Transverse colon (tissue), 4 donors: ENCODE measurements at regions not wholly inside any gene's neighbourhood (a gene's known extent, or its start where the extent isn't known, plus 50 kb on each side); places are given as distances from the start of the nearest gene placed in this dataset.

Experiments
- DNase-seq: peaks from one replicate; pipeline ENCODE4 v3.0.0-alpha.2; 2019
- H3K27ac ChIP-seq, 4 donors: fragments of 200-600 bp; sonication (generic); 2 replicates each; pipeline ENCODE4 v1.5.1; 2016 to 2018; ENCODE audit warnings: inconsistent platforms in 4 of 4
- H3K27me3 ChIP-seq: fragments of 200-600 bp; sonication (generic); 2 replicates; pipeline ENCODE4 v1.5.1; 2017; ENCODE audit warnings: inconsistent platforms
- H3K36me3 ChIP-seq, 4 donors: fragments of 200-600 bp; sonication (generic); 2 replicates each; pipeline ENCODE4 v1.5.1; 2017 to 2019; ENCODE audit warnings: inconsistent platforms in 4 of 4
- H3K4me1 ChIP-seq, 4 donors: fragments of 200-600 bp; sonication (generic); 2 replicates each; pipeline ENCODE4 v1.5.1; 2017 to 2020; ENCODE audit warnings: inconsistent platforms in 4 of 4
- H3K4me3 ChIP-seq, 4 donors: fragments of 200-600 bp; sonication (generic); 1 replicate in 1 of 4; 2 replicates in 3 of 4; pipeline versions ENCODE4 v1.5.1 to v1.6.1; 2017 to 2019; ENCODE audit warnings: inconsistent platforms in 4 of 4
- H3K9me3 ChIP-seq, 2 donors: fragments of 200-600 bp; sonication (generic); 2 replicates each; pipeline ENCODE4 v1.5.1; 2017 to 2019; ENCODE audit warnings: inconsistent platforms in 2 of 2
- CTCF ChIP-seq, 5 experiments: fragments of 200-600 bp in 3 of 5; fragments of 450-650 bp in 2 of 5; sonication (generic) in 3 of 5; IDR thresholded peaks; 1 replicate in 2 of 5; 2 replicates in 3 of 5; pipeline ENCODE4 v1.5.1; 2016 to 2017; ENCODE audit warnings: antibody characterized with exemption in 5 of 5, inconsistent platforms in 3 of 5, mild to moderate bottlenecking in 2 of 5, moderate library complexity in 1 of 5
- EP300 ChIP-seq: sonication (generic); formaldehyde crosslinking; IDR thresholded peaks from one replicate; pipeline ENCODE4 v1.6.1; 2017; ENCODE audit warnings: antibody characterized with exemption, low read depth
- POLR2A ChIP-seq: fragments of 450-650 bp; IDR thresholded peaks from one replicate; pipeline ENCODE4 v1.6.1; 2016; ENCODE audit warnings: antibody characterized with exemption, mild to moderate bottlenecking, moderate library complexity
- POLR2AphosphoS5 ChIP-seq, 3 donors: sonication (generic); formaldehyde crosslinking; IDR thresholded peaks; one replicate each; pipeline ENCODE4 v1.6.1; 2016; ENCODE audit warnings: antibody characterized with exemption in 3 of 3
- whole genome bisulfite sequencing, 2 donors: methylation state at CpG; one replicate each; pipeline ENCODE4 v1.1.5; 2018; ENCODE audit warnings: low coverage in 1 of 2; 5-methylcytosine and 5-hydroxymethylcytosine counted together
- in situ Hi-C, 4 donors: fragments of 200-750 bp; cut with MboI; loops; one replicate each; pipeline versions ENCODE4 v1.15.0 to v1.15.1; 2017; ENCODE audit warnings: low sequenced_read_pairs in 3 of 4, low pct_ligation_motif_present in 1 of 4, low pct_unique_long_range_greater_than_20kb in 1 of 4
- intact Hi-C: fragments of 100-400 bp; cut with DNase I; formaldehyde crosslinking; loops from one replicate; pipeline ENCODE4 v1.15.1; 2023; ENCODE audit warnings: low total_unique reads

- Histone ChIP-seq H3K4me1 (no peaks in the 10 kb centered on the region), H3K27me3 (no peaks in the 10 kb centered on the region), H3K36me3 (no peaks in the 10 kb centered on the region), H3K9me3 (no peaks in the 10 kb centered on the region), H3K27ac (no peak overlapping the region), H3K4me3 (no peak overlapping the region)
- in situ Hi-C loops: no loop called here
- TF ChIP-seq CTCF (IDR thresholded peaks at IDR 0.05) (no peak), EP300 (no peak), POLR2AphosphoS5 (IDR thresholded peaks at IDR 0.05) (no peak), POLR2A (no peak)
- intact Hi-C loops: no loop called here
- DNase-seq: no peak
Measured at GRCh38 chr6:71567562-71567961, 279.0 kb downstream of the OGFRL1 start.

GRCh38 chr6:71577766-71578165, 289.2 kb downstream of the OGFRL1 start:
- in situ Hi-C loops: no loop called here
- Histone ChIP-seq H3K9me3 (no peaks in the 10 kb centered on the region), H3K36me3 (no peaks in the 10 kb centered on the region), H3K27ac (no peak overlapping the region), H3K4me3 (no peak overlapping the region), H3K4me1 (no peaks in the 10 kb centered on the region), H3K27me3 (no peaks in the 10 kb centered on the region)
- TF ChIP-seq POLR2AphosphoS5 (IDR thresholded peaks at IDR 0.05) (no peak), POLR2A (no peak), CTCF (IDR thresholded peaks at IDR 0.05) (no peak), EP300 (no peak)
- no peak for DNase-seq
- intact Hi-C loops: no loop called here

GRCh38 chr6:71579902-71580301, 291.3 kb downstream of the OGFRL1 start:
- Histone ChIP-seq H3K9me3 (no peaks in the 10 kb centered on the region), H3K4me1 (no peaks in the 10 kb centered on the region), H3K4me3 (no peak overlapping the region), H3K36me3 (no peaks in the 10 kb centered on the region), H3K27me3 (no peaks in the 10 kb centered on the region), H3K27ac (no peak overlapping the region)
- TF ChIP-seq POLR2AphosphoS5 (IDR thresholded peaks at IDR 0.05) (no peak), POLR2A (no peak), EP300 (no peak), CTCF (IDR thresholded peaks at IDR 0.05) (no peak)
- WGBS, 2 donors: 70 to 83% methylated on average over 1 of the region's 1 CpG
- no peak for DNase-seq
- intact Hi-C loops: no loop called here
- in situ Hi-C loops: no loop called here

- in situ Hi-C loops: no loop called here
- no peaks in the 10 kb centered on the region for H3K36me3 ChIP-seq
- intact Hi-C loops: no loop called here
- H3K4me3 ChIP-seq: no peak overlapping the region
- H3K4me1 ChIP-seq: no peaks in the 10 kb centered on the region
- no peak overlapping the region for H3K27ac ChIP-seq
- 41 to 60% methylated on average over 1 of the region's 1 CpG for WGBS, 2 donors
- DNase-seq: no peak
- TF ChIP-seq CTCF (IDR thresholded peaks at IDR 0.05): no peak
- TF ChIP-seq POLR2AphosphoS5 (IDR thresholded peaks at IDR 0.05): no peak
- TF ChIP-seq POLR2A: no peak
- no peak for TF ChIP-seq EP300
- no peaks in the 10 kb centered on the region for H3K9me3 ChIP-seq
- H3K27me3 ChIP-seq: no peaks in the 10 kb centered on the region
Measured at GRCh38 chr6:71582820-71583219, 294.2 kb downstream of the OGFRL1 start.
